H9 (cell line): ENCODE measurements at regions not wholly inside any gene's neighbourhood (a gene's known extent, or its start where the extent isn't known, plus 50 kb on each side); places are given as distances from the start of the nearest gene placed in this dataset.
A peak's percentile ranks its signal among the peaks of the same experiment; 100 is the strongest.

Experiments used
- DNase-seq: peaks from one replicate; pipeline ENCODE4 v3.0.0-alpha.2; 2017
- H2AFZ ChIP-seq: one replicate; pipeline ENCODE4 v1.6.1; 2013; ENCODE audit warnings: mild to moderate bottlenecking, low read length, control low read depth, moderate library complexity
- H2AK5ac ChIP-seq: 2 replicates; pipeline ENCODE4 v1.6.1; 2013; ENCODE audit warnings: low read length, control low read depth, mixed read lengths; ENCODE audit not compliant: insufficient read length
- H2BK120ac ChIP-seq: one replicate; pipeline ENCODE4 v1.6.1; 2013; ENCODE audit warnings: low read depth, mild to moderate bottlenecking, low read length, control low read depth, inconsistent platforms; ENCODE audit not compliant: poor library complexity, severe bottlenecking
- H2BK12ac ChIP-seq: 2 replicates; pipeline ENCODE4 v1.6.1; 2013; ENCODE audit warnings: low read length, control low read depth, mixed read lengths, low read depth; ENCODE audit not compliant: insufficient read length
- H2BK15ac ChIP-seq: 2 replicates; pipeline ENCODE4 v1.6.1; 2013; ENCODE audit warnings: low read depth, low read length, control low read depth
- H2BK20ac ChIP-seq: one replicate; pipeline ENCODE4 v1.6.1; 2013; ENCODE audit warnings: low read depth, mild to moderate bottlenecking, low read length, control low read depth, inconsistent platforms; ENCODE audit not compliant: poor library complexity, severe bottlenecking
- H2BK5ac ChIP-seq: 2 replicates; pipeline ENCODE4 v1.6.1; 2013; ENCODE audit warnings: low read length, control low read depth, mixed read lengths; ENCODE audit not compliant: insufficient read length
- H3K14ac ChIP-seq: 2 replicates; pipeline ENCODE4 v1.6.1; 2013; ENCODE audit warnings: low read length, control low read depth; ENCODE audit not compliant: insufficient read depth
- H3K18ac ChIP-seq: 2 replicates; pipeline ENCODE4 v1.6.1; 2013; ENCODE audit warnings: low read depth, mild to moderate bottlenecking, mixed read lengths, low read length, control low read depth; ENCODE audit not compliant: insufficient read length
- H3K23ac ChIP-seq: 2 replicates; pipeline ENCODE4 v1.6.1; 2013; ENCODE audit warnings: low read length, control low read depth, mixed read lengths, low read depth; ENCODE audit not compliant: insufficient read length
- H3K23me2 ChIP-seq: 2 replicates; pipeline ENCODE4 v1.6.1; 2013; ENCODE audit warnings: low read depth, mild to moderate bottlenecking, mixed read lengths, low read length, control low read depth; ENCODE audit not compliant: insufficient read length, poor library complexity, severe bottlenecking
- H3K27ac ChIP-seq: 2 replicates; pipeline ENCODE4 v1.5.1; 2013; ENCODE audit warnings: low read length, control low read depth, mixed read lengths, low read depth; ENCODE audit not compliant: insufficient read length
- H3K27me3 ChIP-seq: 2 replicates; pipeline ENCODE4 v1.6.1; 2013; ENCODE audit warnings: low read length, control low read depth, inconsistent platforms; ENCODE audit not compliant: insufficient read depth
- H3K4ac ChIP-seq: 2 replicates; pipeline ENCODE4 v1.6.1; 2013; ENCODE audit warnings: low read depth, mild to moderate bottlenecking, control low read depth, inconsistent platforms, low read length, moderate library complexity
- H3K4me1 ChIP-seq: 2 replicates; pipeline ENCODE4 v1.6.1; 2013; ENCODE audit warnings: low read length, control low read depth, inconsistent platforms; ENCODE audit not compliant: insufficient read depth
- H3K4me2 ChIP-seq: 2 replicates; pipeline ENCODE4 v1.6.1; 2013; ENCODE audit warnings: low read length, control low read depth, mixed read lengths; ENCODE audit not compliant: insufficient read length, insufficient read depth
- H3K56ac ChIP-seq: 2 replicates; pipeline ENCODE4 v1.6.1; 2013; ENCODE audit warnings: low read depth, mild to moderate bottlenecking, mixed read lengths, low read length, control low read depth; ENCODE audit not compliant: insufficient read length
- H3K79me1 ChIP-seq: 2 replicates; pipeline ENCODE4 v1.6.1; 2013; ENCODE audit warnings: low read depth, mild to moderate bottlenecking, moderate library complexity, low read length, control low read depth, inconsistent platforms; ENCODE audit not compliant: insufficient read depth, poor library complexity, severe bottlenecking
- H3K79me2 ChIP-seq: 2 replicates; pipeline ENCODE4 v1.6.1; 2013; ENCODE audit warnings: low read length, control low read depth, inconsistent platforms; ENCODE audit not compliant: insufficient read depth
- H3K9ac ChIP-seq: 2 replicates; pipeline ENCODE4 v1.6.1; 2013; ENCODE audit warnings: low read length, control low read depth, mixed read lengths; ENCODE audit not compliant: insufficient read length; ENCODE audit errors: extremely low read depth
- H3K9me3 ChIP-seq: one replicate; pipeline ENCODE4 v1.6.1; 2013; ENCODE audit warnings: low read depth, low read length, inconsistent platforms; ENCODE audit not compliant: control insufficient read depth
- H3T11ph ChIP-seq: one replicate; pipeline ENCODE4 v1.6.1; 2013; ENCODE audit warnings: mild to moderate bottlenecking, low read length, control low read depth, inconsistent platforms
- H4K20me1 ChIP-seq: one replicate; pipeline ENCODE4 v1.6.1; 2013; ENCODE audit not compliant: control insufficient read depth, insufficient read length, insufficient read depth
- H4K5ac ChIP-seq: 2 replicates; pipeline ENCODE4 v1.6.1; 2013; ENCODE audit warnings: low read depth, mild to moderate bottlenecking, mixed read lengths, low read length, control low read depth; ENCODE audit not compliant: insufficient read length
- H4K8ac ChIP-seq: replicated peaks from 2 replicates; pipeline ENCODE4 v1.6.1; 2013; ENCODE audit warnings: low read length, control low read depth, mixed read lengths, low read depth; ENCODE audit not compliant: insufficient read length
- H4K91ac ChIP-seq: 2 replicates; pipeline ENCODE4 v1.6.1; 2013; ENCODE audit warnings: low read depth, mild to moderate bottlenecking, moderate library complexity, mixed read lengths, low read length, control low read depth; ENCODE audit not compliant: insufficient read length
- H3K27ac Mint-ChIP-seq, 3 experiments: 2 replicates in 2 of 3; 3 replicates in 1 of 3; pipeline ENCODE4 v1.8.0; 2020 to 2021; ENCODE audit warnings: mixed read lengths in 3 of 3, mild to moderate bottlenecking in 1 of 3, moderate library complexity in 1 of 3
- H3K27me3 Mint-ChIP-seq: 2 replicates; pipeline ENCODE4 v1.8.0; 2021; ENCODE audit warnings: low read depth, mild to moderate bottlenecking, moderate library complexity, mixed read lengths
- H3K36me3 Mint-ChIP-seq, 3 experiments: 2 replicates in 2 of 3; 3 replicates in 1 of 3; pipeline ENCODE4 v1.8.0; 2020 to 2021; ENCODE audit warnings: low read depth in 3 of 3, mixed read lengths in 3 of 3; ENCODE audit not compliant: insufficient read depth in 1 of 3
- H3K4me1 Mint-ChIP-seq, 2 experiments: 2 replicates each; pipeline ENCODE4 v1.8.0; 2020; ENCODE audit warnings: mixed read lengths in 2 of 2
- H3K4me3 Mint-ChIP-seq, 2 experiments: 2 replicates in 1 of 2; 3 replicates in 1 of 2; pipeline ENCODE4 v1.8.0; 2020 to 2021; ENCODE audit warnings: mild to moderate bottlenecking in 2 of 2, mixed read lengths in 2 of 2, moderate library complexity in 1 of 2
- H3K9me3 Mint-ChIP-seq, 2 experiments: 2 replicates in 1 of 2; 3 replicates in 1 of 2; pipeline ENCODE4 v1.8.0; 2020; ENCODE audit warnings: mild to moderate bottlenecking in 2 of 2, mixed read lengths in 2 of 2, moderate library complexity in 1 of 2
- CTCF ChIP-seq: fragments of 200-600 bp; sonication (generic); conservative IDR thresholded peaks from 3 replicates; pipeline ENCODE4 v1.8.0; 2021; ENCODE audit warnings: antibody characterized with exemption, mild to moderate bottlenecking
- WGBS: extraction: QIAGEN DNeasy Blood & Tissue Kit; methylation state at CpG from one replicate; pipeline ENCODE4 v1.1.7; 2013; ENCODE audit warnings: missing lambda C conversion rate, low lambda C conversion rate, mixed read lengths; ENCODE audit not compliant: insufficient read length; ENCODE audit errors: extremely low coverage; 5-methylcytosine and 5-hydroxymethylcytosine counted together

GRCh38 chr1:212178851-212179250, 106.4 kb upstream of the PPP2R5A start:
- Histone ChIP-seq H4K5ac (no peak overlapping the region), H3K27ac (no peak overlapping the region), H4K20me1 (no peaks in the 10 kb centered on the region), H4K8ac (no peak overlapping the region), H3K18ac (no peak overlapping the region), H3K9me3 (no peaks in the 10 kb centered on the region), H2BK15ac (no peak overlapping the region), H3K79me1 (no peaks in the 10 kb centered on the region), H3T11ph (no peak overlapping the region), H2BK12ac (no peak overlapping the region), H3K4ac (no peak overlapping the region), H3K4me1 (no peaks in the 10 kb centered on the region), H3K14ac (no peak overlapping the region), H3K79me2 (no peaks in the 10 kb centered on the region), H2BK120ac (no peak overlapping the region), H3K23me2 (no peaks in the 10 kb centered on the region), H3K56ac (no peak overlapping the region), H2BK20ac (no peak overlapping the region), H4K91ac (no peak overlapping the region), H3K23ac (no peak overlapping the region), H3K27me3 (no peaks in the 10 kb centered on the region), H2AFZ (no peak overlapping the region), H2AK5ac (no peak overlapping the region), H3K9ac (no peak overlapping the region), H2BK5ac (no peak overlapping the region), H3K4me2 (no peak overlapping the region)
- Mint-ChIP-seq H3K9me3 (no peaks in the 10 kb centered on the region; a peak in 1 of 5 replicates), H3K27ac (0 out of 7 replicates have a peak overlapping the region, but pooled peaks of 1 of the 3 experiments have one; percentile 50), H3K4me1 (no peaks in the 10 kb centered on the region), H3K36me3 (no peaks in the 10 kb centered on the region), H3K27me3 (peaks cover 1% of the 10 kb centered on the region; the same call in 1 of the 2 replicates), H3K4me3 (no peak overlapping the region)
- no CpG with 5 or more reads among the region's 2 CpGs for WGBS
- TF ChIP-seq CTCF = no peak
- DNase-seq = no peak
